ENCODE measurements at regions not wholly inside any gene's neighbourhood (a gene's known extent, or its start where the extent isn't known, plus 50 kb on each side); places are given as distances from the start of the nearest gene placed in this dataset.

DNA sequence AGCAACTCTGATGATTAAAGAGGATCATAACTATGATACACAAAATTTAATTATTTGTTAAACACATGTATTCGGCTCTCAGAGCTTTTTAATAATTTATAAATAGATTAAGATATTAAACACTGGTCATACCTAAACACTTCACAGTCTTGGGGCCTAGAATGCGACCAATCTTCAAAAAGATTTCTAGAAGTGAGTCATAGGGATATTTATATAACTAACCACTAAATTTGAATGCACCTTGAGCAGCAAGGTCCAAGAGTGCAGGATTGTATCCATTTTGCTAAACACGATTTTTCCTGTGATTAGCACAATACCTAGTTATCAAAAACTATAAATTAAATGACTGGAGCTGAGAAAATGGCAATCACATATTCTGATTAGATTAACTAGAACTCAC lies 709.3 kb downstream of the EPHA7 start:
- 66 to 75% (median 74%) methylated on average over 3 of the region's 3 CpGs for WGBS, 3 donors
- no peaks in the 10 kb centered on the region for H3K9me3 ChIP-seq
- DNase-seq (no peak), ATAC-seq (no peak)
- no peak overlapping the region for H3K4me3 ChIP-seq
- TF ChIP-seq, protein P1, sequence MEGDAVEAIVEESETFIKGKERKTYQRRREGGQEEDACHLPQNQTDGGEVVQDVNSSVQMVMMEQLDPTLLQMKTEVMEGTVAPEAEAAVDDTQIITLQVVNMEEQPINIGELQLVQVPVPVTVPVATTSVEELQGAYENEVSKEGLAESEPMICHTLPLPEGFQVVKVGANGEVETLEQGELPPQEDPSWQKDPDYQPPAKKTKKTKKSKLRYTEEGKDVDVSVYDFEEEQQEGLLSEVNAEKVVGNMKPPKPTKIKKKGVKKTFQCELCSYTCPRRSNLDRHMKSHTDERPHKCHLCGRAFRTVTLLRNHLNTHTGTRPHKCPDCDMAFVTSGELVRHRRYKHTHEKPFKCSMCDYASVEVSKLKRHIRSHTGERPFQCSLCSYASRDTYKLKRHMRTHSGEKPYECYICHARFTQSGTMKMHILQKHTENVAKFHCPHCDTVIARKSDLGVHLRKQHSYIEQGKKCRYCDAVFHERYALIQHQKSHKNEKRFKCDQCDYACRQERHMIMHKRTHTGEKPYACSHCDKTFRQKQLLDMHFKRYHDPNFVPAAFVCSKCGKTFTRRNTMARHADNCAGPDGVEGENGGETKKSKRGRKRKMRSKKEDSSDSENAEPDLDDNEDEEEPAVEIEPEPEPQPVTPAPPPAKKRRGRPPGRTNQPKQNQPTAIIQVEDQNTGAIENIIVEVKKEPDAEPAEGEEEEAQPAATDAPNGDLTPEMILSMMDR (IDR thresholded peaks at IDR 0.05): no peak
- intact Hi-C loops (cut with DNase I): no loop called here
- H3K27me3 ChIP-seq (ENCODE audit: insufficient read depth in 3 of 3, low read length in 2 of 3): no peaks in the 10 kb centered on the region
- no peaks in the 10 kb centered on the region for H3K36me3 ChIP-seq (ENCODE audit: insufficient read depth in 1 of 2, low read depth in 1 of 2)
- H3K27ac ChIP-seq: no peak overlapping the region
- H3K4me1 ChIP-seq: no peaks in the 10 kb centered on the region

DNA sequence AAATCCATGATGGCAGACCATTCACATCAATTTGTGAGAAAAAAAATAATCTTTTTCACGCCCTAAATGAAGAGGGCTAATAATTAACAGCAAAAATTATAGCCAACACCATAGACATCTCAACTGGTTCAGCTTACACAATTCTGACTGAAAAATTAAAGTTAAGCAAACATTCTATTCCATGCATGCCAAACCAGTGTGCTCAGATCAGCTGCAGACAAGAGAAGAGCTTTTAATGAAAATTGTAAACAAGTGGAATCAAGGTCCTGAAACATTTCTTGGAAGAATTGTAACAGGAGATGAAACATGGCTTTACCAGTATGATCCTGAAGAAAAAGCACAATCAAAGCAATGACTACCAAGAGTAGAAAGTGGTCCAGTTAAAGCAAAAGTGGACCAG lies 710.4 kb downstream of the EPHA7 start:
- intact Hi-C loops (cut with DNase I): no loop called here
- H3K4me3 ChIP-seq: no peak overlapping the region
- H3K9me3 ChIP-seq: no peaks in the 10 kb centered on the region
- no peak overlapping the region for H3K27ac ChIP-seq
- TF ChIP-seq, protein P1 (IDR thresholded peaks at IDR 0.05): no peak
- WGBS, 3 donors: 76 to 80% (median 79%) methylated on average over 1 of the region's 1 CpG
- H3K27me3 ChIP-seq (ENCODE audit: insufficient read depth in 3 of 3, low read length in 2 of 3): no peaks in the 10 kb centered on the region
- ATAC-seq: no peak
- no peaks in the 10 kb centered on the region for H3K4me1 ChIP-seq
- DNase-seq: no peak
- H3K36me3 ChIP-seq (ENCODE audit: insufficient read depth in 1 of 2, low read depth in 1 of 2): no peaks in the 10 kb centered on the region

DNA sequence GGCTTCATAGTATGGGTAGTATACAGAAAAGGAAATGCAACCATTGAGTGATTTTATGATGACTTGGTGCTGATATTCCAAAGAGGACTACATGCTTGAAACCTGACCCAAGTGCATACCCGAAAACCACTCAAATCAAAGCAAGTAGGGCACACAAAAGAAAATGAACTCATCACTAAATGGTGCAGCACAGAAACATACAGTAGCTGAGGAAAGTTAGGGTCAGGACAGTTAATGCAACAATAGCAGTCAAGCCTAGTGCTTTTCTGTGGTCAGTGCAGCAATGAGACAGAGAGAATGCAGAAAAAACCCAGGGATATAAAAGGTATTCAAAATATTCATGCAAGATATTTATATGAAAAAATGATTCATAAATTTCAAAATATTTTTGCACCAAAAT lies 711.1 kb downstream of the EPHA7 start:
- no peak for DNase-seq
- ATAC-seq: no peak
- H3K36me3 ChIP-seq (ENCODE audit: insufficient read depth in 1 of 2, low read depth in 1 of 2): no peaks in the 10 kb centered on the region
- no peak overlapping the region for H3K27ac ChIP-seq
- H3K9me3 ChIP-seq: no peaks in the 10 kb centered on the region
- no peaks in the 10 kb centered on the region for H3K27me3 ChIP-seq (ENCODE audit: insufficient read depth in 3 of 3, low read length in 2 of 3)
- 45 to 63% (median 59%) methylated on average over 1 of the region's 1 CpG for WGBS, 3 donors
- H3K4me3 ChIP-seq: no peak overlapping the region
- no peaks in the 10 kb centered on the region for H3K4me1 ChIP-seq
- TF ChIP-seq, protein P1 (IDR thresholded peaks at IDR 0.05): no peak
- intact Hi-C loops (cut with DNase I): no loop called here

DNA sequence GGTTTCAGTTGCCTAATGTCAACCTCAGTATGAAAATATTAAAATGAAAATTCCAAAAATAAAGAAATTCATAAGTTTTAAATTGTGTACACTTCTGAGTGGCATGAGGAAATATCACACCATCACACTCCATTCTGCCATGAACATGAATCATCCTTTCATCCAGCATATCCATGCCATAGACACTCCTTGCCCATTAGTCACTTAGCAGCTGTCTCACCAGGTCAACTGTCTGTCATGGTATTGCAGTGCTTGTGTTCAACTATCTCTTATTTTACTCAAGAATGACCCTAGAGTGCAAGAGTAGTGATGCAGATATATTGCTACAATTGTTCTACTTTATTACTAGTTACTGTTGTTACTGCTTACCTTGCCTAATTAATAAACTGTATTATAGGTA lies 712.4 kb downstream of the EPHA7 start:
- ATAC-seq: peak in 1 of 4 donors; percentile 58
- H3K27me3 ChIP-seq (ENCODE audit: insufficient read depth in 3 of 3, low read length in 2 of 3): no peaks in the 10 kb centered on the region

More for the DNA sequence above, 712.4 kb downstream of the EPHA7 start:
- Histone ChIP-seq H3K27ac (no peak overlapping the region), H3K4me3 (no peak overlapping the region), H3K36me3 (ENCODE audit: insufficient read depth in 1 of 2, low read depth in 1 of 2) (no peaks in the 10 kb centered on the region), H3K9me3 (no peaks in the 10 kb centered on the region), H3K4me1 (no peaks in the 10 kb centered on the region)
- intact Hi-C loops (cut with DNase I): no loop called here
- no peak for DNase-seq
- TF ChIP-seq, protein P1 (IDR thresholded peaks at IDR 0.05): no peak
